ENCODE measurements at regions not wholly inside any gene's neighbourhood (a gene's known extent, or its start where the extent isn't known, plus 50 kb on each side); places are given as distances from the start of the nearest gene placed in this dataset.
A peak's percentile ranks its signal among the peaks of the same experiment; 100 is the strongest.
"Not testable (repeated sequence)": the region's sequence is repeated elsewhere in the genome, so short reads cannot be mapped to it uniquely, and the experiment has no call there.

- Histone ChIP-seq H3K4me3 (no peak overlapping the region), H3K4me2 (no peak overlapping the region), H3F3A (ENCODE audit: low read depth) (no peaks in the 10 kb centered on the region), H3K27me3 (no peaks in the 10 kb centered on the region), H3K79me2 (ENCODE audit: low read depth) (no peaks in the 10 kb centered on the region), H3K36me3 (no peaks in the 10 kb centered on the region), H3K27ac (no peak overlapping the region), H3K9ac (no peak overlapping the region), H2AFZ (replicated peaks) (peak overlapping the region; percentile 72), H3K4me1 (no peaks in the 10 kb centered on the region), H3K9me3 (ENCODE audit: low read depth) (no peaks in the 10 kb centered on the region), H4K20me1 (ENCODE audit: low read depth) (no peaks in the 10 kb centered on the region)
- no peaks in the 10 kb centered on the region for H3K27me3 Mint-ChIP-seq (ENCODE audit: insufficient read depth, low read depth)
- H3K27ac Mint-ChIP-seq: no peak overlapping the region
- no peaks in the 10 kb centered on the region for H3K9me3 Mint-ChIP-seq
- no peaks in the 10 kb centered on the region for H3K36me3 Mint-ChIP-seq
- TF ChIP-seq EZH2phosphoT487 (IDR thresholded peaks at IDR 0.05): no peak
- TF ChIP-seq CTCF (IDR thresholded peaks at IDR 0.05): no peak
- TF ChIP-seq EZH2 (IDR thresholded peaks at IDR 0.05): no peak
- H3K4me1 Mint-ChIP-seq: no peaks in the 10 kb centered on the region
- H3K4me3 Mint-ChIP-seq: no peak overlapping the region
- DNase-seq (ENCODE audit: low spot score): no peak
Measured at GRCh38 chr5:121430538-121430937, 421.1 kb upstream of the FTMT start.

GRCh38 chr5:121445511-121445910 is 406.2 kb upstream of the FTMT start:
- Histone ChIP-seq H3K4me3 (no peak overlapping the region), H2AFZ (replicated peaks) (no peak overlapping the region), H3K4me2 (no peak overlapping the region), H3K9me3 (ENCODE audit: low read depth) (no peaks in the 10 kb centered on the region), H3K36me3 (no peaks in the 10 kb centered on the region), H3F3A (ENCODE audit: low read depth) (no peaks in the 10 kb centered on the region), H3K27ac (no peak overlapping the region), H3K9ac (no peak overlapping the region), H4K20me1 (ENCODE audit: low read depth) (no peaks in the 10 kb centered on the region), H3K4me1 (no peaks in the 10 kb centered on the region), H3K79me2 (ENCODE audit: low read depth) (no peaks in the 10 kb centered on the region), H3K27me3 (no peaks in the 10 kb centered on the region)
- DNase-seq (ENCODE audit: low spot score): no peak
- H3K4me3 Mint-ChIP-seq: no peak overlapping the region
- H3K27me3 Mint-ChIP-seq (ENCODE audit: insufficient read depth, low read depth): peaks cover 2% of the 10 kb centered on the region
- no peaks in the 10 kb centered on the region for H3K36me3 Mint-ChIP-seq
- no peak overlapping the region for H3K27ac Mint-ChIP-seq
- TF ChIP-seq CTCF (IDR thresholded peaks at IDR 0.05) (no peak), EZH2phosphoT487 (IDR thresholded peaks at IDR 0.05) (no peak), EZH2 (IDR thresholded peaks at IDR 0.05) (no peak)
- H3K9me3 Mint-ChIP-seq: no peaks in the 10 kb centered on the region
- no peaks in the 10 kb centered on the region for H3K4me1 Mint-ChIP-seq

GRCh38 chr5:121462441-121462840 is 389.2 kb upstream of the FTMT start:
- Mint-ChIP-seq H3K9me3 (no peaks in the 10 kb centered on the region), H3K27me3 (ENCODE audit: insufficient read depth, low read depth) (no peaks in the 10 kb centered on the region), H3K4me1 (no peaks in the 10 kb centered on the region), H3K4me3 (no peak overlapping the region), H3K36me3 (no peaks in the 10 kb centered on the region), H3K27ac (no peak overlapping the region)
- no peak overlapping the region for H3K9ac ChIP-seq
- DNase-seq (ENCODE audit: low spot score): no peak
- TF ChIP-seq EZH2 (IDR thresholded peaks at IDR 0.05) (no peak), CTCF (IDR thresholded peaks at IDR 0.05) (no peak), EZH2phosphoT487 (IDR thresholded peaks at IDR 0.05) (no peak)
- H3K4me2 ChIP-seq: no peak overlapping the region
- no peaks in the 10 kb centered on the region for H3F3A ChIP-seq (ENCODE audit: low read depth)
- H3K36me3 ChIP-seq: no peaks in the 10 kb centered on the region
- H3K27ac ChIP-seq: no peak overlapping the region
- H4K20me1 ChIP-seq (ENCODE audit: low read depth): no peaks in the 10 kb centered on the region
- no peaks in the 10 kb centered on the region for H3K4me1 ChIP-seq
- no peaks in the 10 kb centered on the region for H3K79me2 ChIP-seq (ENCODE audit: low read depth)
- H2AFZ ChIP-seq (replicated peaks): no peak overlapping the region
- H3K4me3 ChIP-seq: no peak overlapping the region
- no peaks in the 10 kb centered on the region for H3K27me3 ChIP-seq
- H3K9me3 ChIP-seq (ENCODE audit: low read depth): no peaks in the 10 kb centered on the region

GRCh38 chr5:121471222-121471621 is 380.5 kb upstream of the FTMT start:
- H3F3A ChIP-seq (ENCODE audit: low read depth); H3K9me3 Mint-ChIP-seq; H3K27me3 Mint-ChIP-seq (ENCODE audit: insufficient read depth, low read depth); H4K20me1 ChIP-seq (ENCODE audit: low read depth); H3K4me2 ChIP-seq; H3K36me3 Mint-ChIP-seq; H3K36me3 ChIP-seq; DNase-seq (ENCODE audit: low spot score); H3K4me1 Mint-ChIP-seq; H2AFZ ChIP-seq (replicated peaks); H3K27me3 ChIP-seq; H3K4me3 Mint-ChIP-seq; H3K79me2 ChIP-seq (ENCODE audit: low read depth); H3K27ac ChIP-seq; H3K4me1 ChIP-seq; H3K27ac Mint-ChIP-seq; H3K4me3 ChIP-seq; H3K9me3 ChIP-seq (ENCODE audit: low read depth); H3K9ac ChIP-seq: not testable (repeated sequence)

All from neural progenitor cell (in vitro differentiated cells).